Left ventricle myocardium superior (tissue), 1 donor: ENCODE measurements at regions not wholly inside any gene's neighbourhood (a gene's known extent, or its start where the extent isn't known, plus 50 kb on each side); places are given as distances from the start of the nearest gene placed in this dataset.
"Not testable (repeated sequence)": the region's sequence is repeated elsewhere in the genome, so short reads cannot be mapped to it uniquely, and the experiment has no call there.

Experiments
- ATAC-seq: fragments of 200-7000 bp; cut with Tn5 transposase; one replicate; pipeline ENCODE4 v1.9.1; 2020; ENCODE audit warnings: mild to moderate bottlenecking, moderate library complexity
- DNase-seq: peaks from one replicate; pipeline ENCODE4 v3.0.0-alpha.2; 2020
- intact Hi-C: fragments of 100-400 bp; cut with micrococcal nuclease; formaldehyde crosslinking; loops from one replicate; pipeline ENCODE4 v1.11.0; 2022
- donor health status: DM: no; HTN: yes; CAD: no; lungs with severe emphysema.

DNA sequence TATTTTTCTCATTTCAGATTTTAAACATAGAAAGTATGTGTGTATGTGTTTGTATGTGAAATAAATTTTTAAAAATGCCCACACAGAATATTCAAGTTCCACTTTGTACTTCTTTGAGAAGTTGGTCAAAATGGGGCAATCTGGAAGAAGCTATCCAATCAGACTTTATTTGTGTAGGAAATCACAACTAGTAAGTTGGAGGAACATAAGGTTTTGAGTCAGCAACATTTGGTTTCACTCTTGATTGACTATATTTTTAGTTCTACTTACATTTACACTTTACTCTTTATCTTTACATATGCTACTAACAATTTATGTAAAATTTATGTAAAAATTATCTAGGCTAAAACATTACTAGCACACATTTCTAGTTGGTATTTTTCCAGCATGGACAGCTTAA, 128.1 kb downstream of the ATXN7L3B start:
- DNase-seq = no peak
- intact Hi-C loops = no loop called here
- no peak for ATAC-seq

DNA sequence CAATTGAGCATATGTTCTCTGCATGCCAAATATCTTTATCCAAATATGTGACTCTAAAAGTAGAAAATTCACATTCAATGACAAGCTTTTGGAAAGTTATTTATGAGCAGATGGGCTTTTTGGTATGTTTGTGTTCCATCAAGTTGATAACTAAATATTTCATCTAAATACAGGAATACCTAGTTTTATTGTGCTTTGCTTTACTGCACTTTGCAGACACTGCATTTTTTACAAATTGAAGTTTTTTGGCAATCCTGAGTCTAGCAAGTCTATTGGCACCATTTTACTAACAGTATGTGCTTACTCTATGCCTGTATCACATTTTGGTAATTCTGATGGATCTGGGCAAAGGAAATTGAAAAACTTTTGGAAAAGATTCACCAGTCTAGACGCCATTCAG, 133.8 kb downstream of the ATXN7L3B start:
- no peak for DNase-seq
- no peak for ATAC-seq
- intact Hi-C loops = no loop called here

DNA sequence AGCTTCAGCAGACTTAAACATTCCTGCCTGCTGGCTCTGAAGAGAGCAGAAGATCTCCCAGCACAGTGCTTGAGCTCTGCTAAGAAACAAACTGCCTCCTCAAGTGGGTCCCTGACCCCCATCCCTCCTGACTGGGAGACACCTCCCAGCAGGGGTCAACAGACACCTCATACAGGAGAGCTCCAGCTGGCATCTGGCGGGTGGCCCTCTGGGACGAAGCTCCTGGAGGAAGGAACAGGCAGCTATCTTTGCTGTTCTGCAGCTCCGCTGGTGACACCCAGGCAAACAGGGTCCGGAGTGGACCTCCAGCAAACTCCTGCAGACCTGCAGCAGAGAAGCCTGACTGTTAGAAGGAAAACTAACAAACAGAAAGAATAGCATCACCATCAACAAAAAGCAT, 139.3 kb downstream of the ATXN7L3B start:
- ATAC-seq, DNase-seq, intact Hi-C loops: not testable (repeated sequence)

DNA sequence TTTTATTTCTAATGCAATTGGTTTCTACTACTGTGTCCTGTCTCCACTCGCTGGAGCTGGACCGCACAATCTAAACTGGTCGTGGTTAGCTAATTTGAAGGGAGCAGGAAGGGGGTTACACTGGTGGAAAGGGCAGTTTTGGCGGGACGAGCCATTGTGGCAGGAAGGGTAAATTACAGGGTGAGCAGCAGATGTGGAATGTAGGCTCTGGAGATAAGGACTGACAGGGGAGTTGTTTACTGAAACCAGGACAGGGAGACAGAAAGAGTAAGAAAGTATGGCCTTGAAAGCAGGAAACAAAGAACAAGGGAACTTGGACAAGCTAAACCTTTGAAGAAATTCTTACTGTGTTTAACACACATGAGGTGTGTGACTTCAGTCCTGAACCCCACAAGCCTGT, 147.8 kb downstream of the ATXN7L3B start:
- intact Hi-C loops = no loop called here
- DNase-seq = no peak
- ATAC-seq = no peak

DNA sequence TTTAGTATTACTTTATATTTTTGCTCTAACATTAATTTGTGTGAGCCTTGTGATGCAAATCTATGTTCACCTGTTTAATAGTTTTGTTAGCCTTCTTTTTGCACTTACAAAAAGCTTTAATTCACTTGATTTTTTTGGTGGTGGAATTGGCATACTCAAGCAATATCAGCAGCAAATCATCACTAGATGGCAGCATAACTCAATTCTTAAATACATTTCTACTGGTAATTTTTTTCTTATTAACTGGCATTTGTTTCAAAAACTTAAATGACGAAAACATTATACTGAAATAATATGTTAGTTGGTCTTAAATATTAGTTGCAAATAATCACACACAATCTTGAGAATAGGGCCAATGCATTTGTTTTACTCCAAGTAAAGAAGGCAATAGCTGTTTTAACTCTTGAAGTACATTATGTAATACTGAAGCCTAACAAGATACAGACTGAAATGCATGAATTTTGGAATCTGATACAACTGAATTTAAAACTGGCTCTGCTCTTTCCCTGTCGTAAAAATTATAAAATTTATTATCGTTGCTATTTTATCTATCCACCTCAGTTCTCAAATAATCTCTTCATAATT, 151.5 kb downstream of the ATXN7L3B start:
- intact Hi-C loops = no loop called here
- no peak for ATAC-seq

DNA sequence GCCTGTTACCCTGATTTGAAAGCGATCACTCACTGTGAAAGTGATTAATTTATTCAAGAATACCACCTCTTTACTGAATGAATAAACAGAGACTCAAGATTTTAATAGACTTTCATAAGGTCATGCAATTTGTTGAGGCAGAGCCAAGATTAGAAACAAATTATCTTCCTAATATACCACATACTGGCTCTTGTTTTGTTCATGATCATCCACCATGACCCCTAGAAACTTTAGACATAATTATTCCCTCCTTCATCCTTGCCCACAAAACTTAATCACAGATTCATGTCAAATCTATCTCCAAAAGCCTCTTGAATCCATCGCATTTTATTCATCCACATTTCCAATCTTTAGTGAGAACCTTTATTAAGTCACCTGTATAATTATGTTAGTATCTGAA, 152.3 kb downstream of the ATXN7L3B start:
- ATAC-seq = no peak
- no peak for DNase-seq
- intact Hi-C loops = no loop called here

More for the DNA sequence above, 151.5 kb downstream of the ATXN7L3B start:
- DNase-seq = no peak

DNA sequence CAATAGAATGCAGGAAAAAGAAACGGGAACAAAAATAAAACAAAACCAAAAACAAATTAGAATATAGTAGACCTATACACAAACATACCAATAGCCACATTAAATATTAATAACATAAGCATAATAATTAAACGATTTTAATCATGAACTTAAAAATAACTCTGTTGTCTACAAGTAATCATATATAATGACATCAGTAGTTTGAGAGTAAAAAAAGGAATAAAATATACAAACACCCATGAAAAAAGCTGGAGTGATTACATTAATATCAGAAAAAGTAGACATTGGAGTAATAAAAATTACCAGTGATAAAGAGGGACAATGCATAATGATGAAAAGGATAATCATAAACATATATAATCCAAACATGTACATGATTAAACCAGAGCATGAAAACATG, 181.8 kb downstream of the ATXN7L3B start:
- no peak for DNase-seq
- intact Hi-C loops = no loop called here
- ATAC-seq = no peak

DNA sequence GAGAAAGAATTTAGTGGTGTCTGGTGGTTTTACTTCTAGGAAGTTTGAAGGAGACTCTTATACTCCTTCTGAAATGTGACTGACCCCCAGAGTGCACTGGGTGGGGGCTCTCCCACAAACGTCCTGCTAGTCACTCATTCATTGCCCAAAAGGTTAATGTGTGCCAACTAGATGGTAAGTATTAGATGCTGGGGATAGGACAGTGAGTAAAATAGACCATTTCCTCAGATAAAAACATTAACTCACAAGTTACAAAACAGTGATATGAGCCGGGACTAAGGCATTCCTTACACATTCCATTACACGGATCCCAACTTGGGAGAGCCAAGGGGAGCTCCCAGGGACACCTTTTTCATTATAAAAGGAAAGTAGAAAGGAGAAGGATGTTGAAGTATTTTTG, 185.1 kb downstream of the ATXN7L3B start:
- DNase-seq (no peak), ATAC-seq (no peak)
- intact Hi-C loops = no loop called here

DNA sequence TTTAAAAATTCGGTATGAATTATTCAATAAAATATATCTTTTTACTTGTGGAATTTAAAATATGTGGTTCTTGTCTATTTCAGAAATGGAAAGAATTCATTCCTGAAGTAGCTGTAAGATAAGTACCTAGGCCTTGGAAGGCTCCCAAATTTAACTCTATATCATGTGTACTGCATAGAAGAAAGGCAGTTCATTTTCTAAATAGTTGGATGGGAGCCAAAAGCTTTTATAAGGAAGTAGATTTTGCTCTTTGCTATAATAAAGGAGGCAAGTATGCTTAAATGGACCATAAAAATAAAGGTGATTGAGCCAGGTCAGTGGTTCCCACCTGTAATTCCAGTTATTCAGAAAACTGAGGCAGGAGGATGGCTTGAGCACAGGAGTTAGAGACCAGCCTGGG, 187.5 kb downstream of the ATXN7L3B start:
- ATAC-seq (no peak), DNase-seq (no peak)
- intact Hi-C loops = no loop called here

DNA sequence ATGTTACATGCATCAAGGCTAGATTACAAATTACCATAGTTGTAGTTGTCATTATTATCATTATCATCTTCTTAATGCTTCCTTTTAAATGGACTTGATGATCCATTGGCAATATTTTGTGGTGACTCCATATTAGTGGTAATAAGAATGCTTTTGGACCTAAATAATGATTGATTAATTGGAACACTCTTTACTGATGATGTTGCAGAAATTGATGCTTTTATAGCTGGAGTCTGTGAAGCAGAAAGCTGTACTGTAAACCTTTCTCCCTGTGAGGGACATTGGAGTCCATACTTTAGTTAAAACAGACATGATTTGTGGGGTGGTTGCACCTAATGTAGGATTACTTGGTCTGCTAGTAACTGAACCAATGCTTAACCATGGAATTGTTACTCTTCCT, 190.4 kb downstream of the ATXN7L3B start:
- intact Hi-C loops = no loop called here
- DNase-seq (no peak), ATAC-seq (no peak)

DNA sequence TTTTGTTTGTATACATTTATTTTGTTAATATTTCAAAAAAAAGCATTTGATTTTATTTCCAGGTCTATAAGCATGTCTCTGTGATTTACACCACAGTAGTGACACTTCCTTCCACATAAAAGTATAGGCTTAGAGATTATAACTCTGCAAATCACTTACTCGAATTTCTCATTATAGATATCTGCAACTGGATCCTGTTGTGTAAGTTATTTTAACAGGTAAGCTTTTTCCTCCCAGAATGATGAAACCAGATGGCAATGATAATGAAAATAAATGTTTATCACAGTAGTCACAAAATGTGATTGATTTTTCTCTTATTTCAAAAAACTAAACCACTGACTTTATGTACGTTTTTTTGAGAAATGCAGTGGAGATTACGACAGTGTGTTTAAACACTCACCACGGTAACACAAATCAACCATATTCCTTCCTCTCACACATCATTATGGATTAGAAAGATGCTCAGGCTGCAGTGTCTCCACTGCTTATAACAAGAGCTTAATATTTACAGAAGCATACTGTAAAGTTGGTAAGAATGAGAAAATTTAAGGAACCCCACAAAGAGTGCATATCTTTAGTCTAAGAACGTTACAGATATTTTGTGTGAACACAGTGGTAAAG, 194.6 kb downstream of the ATXN7L3B start:
- intact Hi-C loops = no loop called here
- ATAC-seq = no peak
- DNase-seq = no peak

DNA sequence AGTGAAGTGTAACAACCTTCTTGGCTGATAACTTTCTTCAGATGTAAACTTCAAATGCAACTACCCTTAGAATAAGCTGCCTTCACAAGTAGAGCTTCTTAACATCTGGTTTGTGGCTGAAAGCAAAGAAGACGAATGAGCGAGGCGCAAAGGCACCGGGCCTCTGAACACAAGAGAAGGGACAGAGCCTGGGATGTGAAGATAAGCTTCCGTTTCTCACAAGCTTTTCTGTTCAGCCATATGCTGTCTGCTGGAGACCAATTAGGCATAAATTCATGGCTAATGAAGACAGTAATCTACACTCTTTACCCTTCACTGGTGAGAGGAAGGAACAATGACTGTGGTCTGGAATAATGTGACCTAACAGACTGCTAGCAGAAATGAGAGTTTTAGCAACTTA, 195.2 kb downstream of the ATXN7L3B start:
- no peak for ATAC-seq
- intact Hi-C loops = no loop called here
- DNase-seq = no peak

DNA sequence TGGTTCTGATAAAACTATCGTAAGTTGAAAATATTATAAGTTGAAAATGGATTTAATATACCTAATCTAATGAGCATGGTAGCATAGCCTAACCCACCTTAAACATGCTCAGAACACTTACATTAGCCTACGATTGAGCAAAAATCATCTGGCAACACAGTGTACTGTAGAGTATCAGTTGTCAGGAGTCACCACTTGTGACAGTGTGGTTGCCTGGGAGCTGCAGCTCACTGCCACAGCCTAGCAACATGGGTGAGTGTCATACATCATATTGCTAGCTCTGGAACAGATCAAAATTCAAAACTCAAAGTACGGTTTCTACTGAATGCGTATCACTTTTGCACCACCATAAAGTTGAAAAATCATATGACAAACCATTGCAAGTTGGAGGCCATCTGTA, 203.5 kb downstream of the ATXN7L3B start:
- ATAC-seq = no peak
- intact Hi-C loops = no loop called here
- DNase-seq = no peak

DNA sequence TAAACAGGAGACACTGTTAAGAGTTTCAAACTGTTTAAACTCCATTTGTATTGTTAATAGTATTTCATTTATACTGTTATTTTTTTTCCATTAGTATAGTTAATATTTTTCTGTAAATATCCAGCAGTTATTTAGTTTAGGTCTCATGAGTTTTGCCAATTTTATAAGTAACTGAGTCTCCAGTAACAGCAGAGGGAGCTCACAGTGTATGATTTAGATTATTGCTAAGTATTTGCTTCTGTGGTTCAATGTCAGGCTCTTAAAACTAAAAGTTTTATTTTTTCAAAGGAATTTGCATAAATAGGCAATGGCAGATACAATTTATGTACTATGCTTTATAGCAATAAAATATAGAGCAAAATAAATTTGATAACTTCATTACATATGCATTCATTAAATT, 209.7 kb downstream of the ATXN7L3B start:
- intact Hi-C loops = no loop called here
- ATAC-seq (no peak), DNase-seq (no peak)

DNA sequence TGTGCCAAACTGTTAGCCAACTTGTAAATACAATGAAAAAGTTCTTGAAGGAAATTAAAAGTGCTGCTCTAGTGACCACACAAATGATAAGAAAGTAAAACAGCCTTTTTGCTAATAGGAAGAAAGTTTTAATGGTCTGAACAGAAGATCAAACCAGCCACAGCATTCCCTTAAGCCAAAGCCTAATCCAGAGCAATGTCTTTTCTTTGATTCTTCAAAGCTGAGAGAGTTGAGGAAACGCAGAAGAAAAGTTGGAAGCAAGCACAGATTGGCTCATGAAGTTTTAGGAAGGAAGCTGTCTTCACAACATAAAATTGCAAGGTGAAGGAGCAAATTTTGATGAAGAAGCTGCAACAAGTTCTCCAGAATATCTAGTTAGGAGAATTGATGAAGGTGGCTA, 213.8 kb downstream of the ATXN7L3B start:
- DNase-seq (no peak), ATAC-seq (no peak)
- intact Hi-C loops = no loop called here

DNA sequence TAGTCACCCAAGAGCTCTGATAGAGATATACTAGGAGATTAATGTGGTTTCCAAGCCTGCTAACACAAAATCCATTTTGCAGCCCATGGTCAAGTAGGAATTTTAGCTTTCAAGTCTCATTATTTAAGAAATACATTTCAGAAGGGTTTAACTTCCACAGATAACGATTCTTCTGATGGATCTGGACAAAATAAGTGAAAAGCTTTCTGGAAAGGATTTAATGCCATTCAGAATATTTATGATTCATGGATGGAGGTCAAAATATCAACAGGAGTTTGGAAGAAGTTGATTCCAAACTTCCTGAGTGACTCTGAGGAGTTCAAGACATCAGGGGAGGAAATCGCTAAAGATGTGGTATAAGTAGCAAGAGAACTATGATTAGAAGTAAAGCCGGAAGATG, 214.6 kb downstream of the ATXN7L3B start:
- DNase-seq = no peak
- intact Hi-C loops = no loop called here
- ATAC-seq = no peak

DNA sequence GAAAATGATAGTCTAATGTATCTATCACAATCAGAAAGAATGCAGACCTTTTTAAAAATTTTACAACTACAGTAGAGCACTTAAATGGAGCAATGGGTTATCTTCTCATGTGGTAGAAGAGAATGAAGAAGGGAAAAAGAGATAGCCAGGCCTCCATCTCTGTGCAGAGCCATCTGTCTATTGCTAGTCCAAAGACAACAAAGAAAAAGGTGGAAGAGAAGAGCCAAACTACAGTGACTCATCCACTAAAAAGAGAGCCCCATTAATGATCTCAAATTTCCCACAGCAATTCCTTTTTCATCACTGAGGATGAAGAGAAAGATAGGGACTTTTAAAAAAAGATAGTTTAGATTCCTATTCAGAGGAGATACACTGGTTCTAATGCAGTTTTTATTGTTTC, 232.9 kb downstream of the ATXN7L3B start:
- DNase-seq (no peak), ATAC-seq (no peak)
- intact Hi-C loops = no loop called here

DNA sequence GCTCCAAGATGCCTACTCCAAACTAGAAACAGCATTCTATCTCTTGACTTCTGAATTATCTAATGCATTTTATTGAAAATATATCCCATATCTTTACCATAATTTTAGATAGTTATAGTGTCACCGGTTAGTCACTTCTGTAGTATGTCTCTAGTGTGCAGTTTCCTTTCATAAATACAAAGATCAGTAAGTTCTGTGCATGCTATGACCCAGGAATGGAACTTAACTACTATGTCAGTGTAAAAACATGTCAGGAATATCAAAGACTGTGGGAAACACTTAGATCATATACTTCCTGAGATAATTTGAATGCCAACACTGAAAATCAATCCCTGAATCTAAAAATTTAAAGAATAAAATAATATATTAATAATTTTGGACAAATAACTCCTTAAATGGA, 237.6 kb downstream of the ATXN7L3B start:
- intact Hi-C loops = no loop called here
- ATAC-seq (no peak), DNase-seq (no peak)

DNA sequence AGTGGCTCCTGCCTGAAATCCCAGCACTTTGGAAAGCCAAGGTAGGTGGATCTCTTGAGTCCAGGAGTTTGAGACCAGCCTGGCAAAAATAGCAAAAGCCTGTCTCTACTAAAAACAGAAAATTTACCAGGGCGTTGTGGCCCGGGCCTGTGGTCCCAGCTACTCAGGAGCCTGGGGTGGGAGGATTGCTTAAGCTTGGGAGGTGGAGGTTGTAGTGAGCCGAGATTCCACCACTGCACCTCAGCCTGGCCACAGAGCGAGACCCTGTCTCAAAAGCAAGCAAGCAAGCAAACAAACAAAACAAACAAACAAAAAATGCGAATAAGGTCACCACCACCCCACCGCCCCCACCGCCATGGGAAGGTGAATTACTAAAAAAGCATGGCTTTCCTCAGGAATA, 238.7 kb downstream of the ATXN7L3B start:
- ATAC-seq = no peak
- intact Hi-C loops = no loop called here
- DNase-seq = peak; percentile 18

DNA sequence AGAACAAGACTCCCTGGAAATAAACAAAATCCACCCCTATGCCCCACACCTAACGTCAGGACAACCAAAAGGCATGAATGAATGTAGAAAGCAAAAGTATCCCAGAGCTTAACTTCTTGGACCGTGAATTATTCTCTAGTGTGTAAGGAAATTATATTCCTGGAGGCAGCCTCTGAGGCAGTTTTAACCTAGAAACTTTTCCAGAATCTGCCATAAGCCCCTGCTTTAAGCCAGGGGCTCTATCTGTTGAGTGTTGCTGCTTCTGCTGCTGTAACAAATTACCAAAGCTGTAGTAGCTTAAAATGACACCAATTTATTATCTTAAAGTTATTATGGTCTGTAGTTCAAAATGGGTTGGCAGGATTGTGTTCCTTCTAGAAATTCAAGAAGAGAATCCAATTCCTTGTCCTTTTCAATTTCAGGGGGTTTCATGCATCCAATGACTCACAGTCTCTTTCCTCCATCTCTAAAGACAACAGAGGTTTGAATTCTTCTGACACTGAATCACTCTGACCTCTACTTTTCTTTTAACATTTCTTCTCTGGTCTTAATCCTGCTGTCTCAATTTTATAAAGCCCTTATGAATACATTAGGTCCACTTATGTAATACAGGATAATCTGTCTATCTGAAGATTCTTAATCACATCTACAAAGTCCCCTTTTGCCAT, 242.7 kb downstream of the ATXN7L3B start:
- intact Hi-C loops = no loop called here
- ATAC-seq (no peak), DNase-seq (no peak)

DNA sequence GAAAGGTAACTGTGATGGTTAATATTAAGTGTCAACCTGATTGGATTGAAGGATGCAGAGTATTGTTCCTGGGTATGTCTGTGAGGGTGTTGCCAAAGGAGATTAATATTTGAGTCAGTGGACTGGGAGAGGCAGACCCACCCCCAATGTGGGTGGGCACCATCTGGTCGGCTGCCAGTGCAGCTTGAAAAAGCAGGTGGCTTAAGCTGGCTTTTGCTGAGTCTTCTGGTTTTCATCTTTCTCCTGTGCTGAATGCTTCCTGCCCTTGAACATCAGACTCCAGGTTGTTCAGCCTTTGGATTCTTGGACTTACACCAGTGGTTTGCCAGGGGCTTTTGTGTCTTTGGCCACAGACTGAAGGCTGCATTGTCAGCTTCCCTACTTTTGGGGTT, 243.2 kb downstream of the ATXN7L3B start:
- ATAC-seq, DNase-seq, intact Hi-C loops: not testable (repeated sequence)
